Activated CD4-positive, alpha-beta T cell treated with anti-CD3 and anti-CD28 coated beads, Interleukin-2, Interleukin-4, amounts not matched to agents 100 ng/mL and 50 ng/mL, durations not matched to agents 16 hours and 8 hours (primary cell): ENCODE measurements at regions not wholly inside any gene's neighbourhood (a gene's known extent, or its start where the extent isn't known, plus 50 kb on each side); places are given as distances from the start of the nearest gene placed in this dataset.
A peak's percentile ranks its signal among the peaks of the same experiment; 100 is the strongest.
"Not testable (repeated sequence)": the region's sequence is repeated elsewhere in the genome, so short reads cannot be mapped to it uniquely, and the experiment has no call there.

Source experiments
- DNase-seq: peaks from one replicate; pipeline ENCODE4 v3.0.0-alpha.2; 2020; ENCODE audit warnings: low spot score

DNA sequence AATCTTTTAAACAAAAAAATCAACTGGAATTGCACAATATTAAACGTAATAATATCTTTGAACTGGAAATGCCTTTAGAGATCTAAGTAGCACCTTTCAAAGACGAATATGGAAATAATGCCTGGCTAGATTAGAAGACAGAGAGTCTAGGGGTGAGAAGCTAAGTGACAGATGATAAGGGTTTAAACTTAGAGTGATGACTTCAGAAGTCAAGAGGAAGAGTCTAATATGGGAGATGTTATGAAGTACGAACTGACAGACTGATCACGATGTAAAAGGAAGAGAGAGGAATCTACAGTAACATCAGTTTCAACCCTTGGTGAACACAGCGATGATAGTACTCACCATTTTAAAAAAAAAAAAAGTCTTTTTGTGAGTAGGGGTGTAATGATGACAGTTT, 57.9 kb downstream of the HINT1 start:
- no peak for DNase-seq

GRCh38 chr5:131104169-131104808, 60.8 kb downstream of the HINT1 start:
- no peak for DNase-seq

- DNase-seq, result no peak
Observed at GRCh38 chr5:131096774-131097710, 68.0 kb downstream of the HINT1 start.

DNA sequence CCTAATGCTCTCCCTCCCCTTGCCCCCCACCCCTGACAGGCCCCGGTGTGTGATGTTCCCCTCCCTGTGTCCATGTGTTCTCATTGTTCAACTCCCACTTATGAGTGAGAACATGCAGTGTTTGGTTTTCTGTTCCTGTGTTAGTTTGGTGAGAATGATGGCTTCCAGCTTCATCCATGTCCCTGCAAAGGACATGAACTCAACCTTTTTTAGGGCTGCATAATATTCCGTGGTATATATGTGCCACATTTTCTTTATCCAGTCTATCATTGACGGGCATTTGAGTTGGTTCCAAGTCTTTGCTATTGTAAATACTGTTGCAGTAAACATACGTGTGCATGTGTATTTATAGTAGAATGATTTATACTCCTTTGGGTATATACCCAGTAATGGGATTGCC, 69.5 kb downstream of the HINT1 start:
- not testable (repeated sequence) for DNase-seq

DNA sequence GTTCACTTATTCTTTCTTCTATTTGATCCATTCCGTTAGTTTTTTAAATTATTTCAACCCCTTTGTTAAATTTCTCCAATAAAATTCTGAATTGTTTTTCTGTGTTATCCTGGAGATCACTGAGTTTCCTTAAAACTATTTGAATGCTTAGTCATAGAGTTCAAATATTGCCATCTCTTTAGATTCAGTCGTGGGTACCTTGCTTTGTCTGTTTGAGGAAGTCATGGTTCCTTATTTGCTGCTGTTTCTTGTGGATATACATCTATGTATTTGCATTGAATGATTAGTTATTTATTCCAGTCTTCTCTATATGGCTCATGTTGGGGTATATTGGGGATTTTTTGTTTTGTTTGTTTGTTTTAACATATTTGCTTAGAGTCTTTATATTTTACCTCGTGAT, 80.6 kb downstream of the HINT1 start:
- no peak for DNase-seq

GRCh38 chr5:131081913-131082488, 83.1 kb downstream of the HINT1 start:
- DNase-seq, result no peak

GRCh38 chr5:131081374-131081773, 83.7 kb downstream of the HINT1 start:
- no peak for DNase-seq

DNA sequence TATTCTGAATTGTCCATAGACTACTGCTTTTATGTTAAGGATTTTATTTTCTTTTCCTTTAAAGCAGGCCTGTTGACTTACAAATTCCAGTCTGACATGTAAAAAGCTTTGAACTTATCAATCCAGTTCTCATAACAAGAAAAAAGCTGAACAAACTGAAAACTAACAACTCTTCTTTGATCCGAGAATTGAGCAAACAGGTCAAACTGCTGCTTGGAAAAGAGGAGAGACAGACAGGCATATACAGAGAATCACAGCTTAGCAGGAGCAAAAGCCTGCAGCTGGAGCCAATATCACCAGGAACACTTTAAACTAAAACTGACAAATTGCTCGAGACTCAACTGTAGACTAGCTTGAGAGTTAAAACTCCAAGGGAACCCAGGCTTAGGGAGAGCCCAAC, 85.8 kb downstream of the HINT1 start:
- no peak for DNase-seq

DNA sequence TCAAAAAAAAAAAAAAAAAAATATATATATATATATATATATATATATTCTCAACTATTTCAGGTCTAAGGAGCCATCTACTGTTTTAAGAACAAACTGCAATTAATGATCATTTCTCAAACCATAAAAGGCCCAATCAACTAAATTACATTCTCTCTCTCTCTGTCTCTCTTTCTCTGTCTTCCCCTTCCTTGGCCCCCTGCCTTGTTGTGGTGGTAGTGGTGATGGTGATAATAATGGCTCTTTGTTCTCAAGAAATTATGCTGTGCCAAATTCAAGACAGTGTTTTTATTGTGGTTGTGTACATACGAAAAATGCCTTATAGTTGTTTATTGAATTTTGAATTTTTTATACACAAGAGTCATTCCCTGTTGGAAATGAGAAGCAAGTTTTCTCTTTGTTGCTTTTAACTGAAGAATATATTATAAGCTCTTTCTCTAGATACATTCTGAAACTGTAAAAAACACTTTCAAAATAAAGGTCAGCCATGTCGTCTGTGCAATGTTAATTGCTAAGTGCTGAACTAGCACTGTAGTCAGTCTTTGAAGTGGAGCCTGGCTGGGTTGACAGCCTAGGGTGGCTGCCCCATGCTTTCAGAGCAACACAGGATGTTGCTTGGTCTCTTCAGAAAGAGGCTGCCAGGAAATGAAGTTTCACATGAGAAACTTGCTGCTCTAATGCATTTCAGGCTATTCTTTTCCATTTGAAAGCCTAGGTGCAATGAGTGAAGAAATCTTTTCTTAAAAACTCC, 96.0 kb downstream of the HINT1 start:
- peak; percentile 68 for DNase-seq

GRCh38 chr5:131068076-131068475, 97.0 kb downstream of the HINT1 start:
- no peak for DNase-seq

- no peak for DNase-seq
Observed at GRCh38 chr5:131067636-131068035, 97.4 kb downstream of the HINT1 start.

- DNase-seq, result peak; percentile 24
Observed at GRCh38 chr5:131064669-131065371, 100.2 kb downstream of the HINT1 start.

GRCh38 chr5:131042021-131042789, 122.9 kb downstream of the HINT1 start:
- no peak for DNase-seq

GRCh38 chr5:131023498-131023865, 141.6 kb downstream of the HINT1 start:
- DNase-seq, result no peak

GRCh38 chr5:131022811-131023497, 142.1 kb downstream of the HINT1 start:
- DNase-seq, result no peak

GRCh38 chr5:131021646-131022045, 143.4 kb downstream of the HINT1 start:
- DNase-seq, result no peak

GRCh38 chr5:131019601-131020315, 145.3 kb downstream of the HINT1 start:
- no peak for DNase-seq

GRCh38 chr5:131019111-131019510, 145.9 kb downstream of the HINT1 start:
- no peak for DNase-seq

- no peak for DNase-seq
Observed at GRCh38 chr5:131008329-131008728, 156.7 kb downstream of the HINT1 start.
